ENCODE measurements at regions not wholly inside any gene's neighbourhood (a gene's known extent, or its start where the extent isn't known, plus 50 kb on each side); places are given as distances from the start of the nearest gene placed in this dataset.

DNA sequence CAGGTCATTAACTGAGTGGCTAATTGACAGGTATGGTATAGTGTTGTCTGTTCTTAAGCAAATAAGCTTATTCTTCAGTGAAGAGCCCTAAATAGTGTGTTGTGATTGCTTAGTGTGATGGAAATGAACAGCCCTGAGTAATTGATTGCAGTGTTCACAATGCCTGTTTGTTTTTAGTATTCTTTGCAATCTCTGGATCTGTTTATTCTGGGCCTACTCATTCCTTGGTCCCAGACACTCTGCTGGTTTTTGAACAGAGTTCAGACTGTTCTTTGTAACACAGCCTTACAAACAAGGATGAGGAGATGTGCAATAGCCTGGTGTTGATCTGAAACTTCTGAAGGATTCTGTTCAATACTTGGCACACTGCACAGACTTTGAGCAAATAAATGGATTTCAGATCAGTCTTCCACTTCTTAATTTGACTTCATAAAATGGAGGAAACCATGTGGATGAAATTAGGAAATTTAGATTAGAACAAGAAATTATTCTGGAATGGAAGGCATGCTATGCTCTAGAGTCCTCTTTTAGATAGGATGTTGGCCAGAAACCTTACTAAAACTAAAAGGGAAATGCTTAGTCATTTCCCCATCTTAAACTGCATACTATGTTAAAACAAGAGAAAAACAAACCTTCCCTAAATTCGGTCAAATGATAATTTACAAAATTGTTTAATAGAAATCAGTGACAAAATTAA is 444.2 kb upstream of the SEMA3D start:
- FAIRE-seq, result no peak

GRCh38 chr7:85627791-85628586 is 441.1 kb upstream of the SEMA3D start:
- no peak for FAIRE-seq

GRCh38 chr7:85622059-85622458 is 435.2 kb upstream of the SEMA3D start:
- no peak for FAIRE-seq

DNA sequence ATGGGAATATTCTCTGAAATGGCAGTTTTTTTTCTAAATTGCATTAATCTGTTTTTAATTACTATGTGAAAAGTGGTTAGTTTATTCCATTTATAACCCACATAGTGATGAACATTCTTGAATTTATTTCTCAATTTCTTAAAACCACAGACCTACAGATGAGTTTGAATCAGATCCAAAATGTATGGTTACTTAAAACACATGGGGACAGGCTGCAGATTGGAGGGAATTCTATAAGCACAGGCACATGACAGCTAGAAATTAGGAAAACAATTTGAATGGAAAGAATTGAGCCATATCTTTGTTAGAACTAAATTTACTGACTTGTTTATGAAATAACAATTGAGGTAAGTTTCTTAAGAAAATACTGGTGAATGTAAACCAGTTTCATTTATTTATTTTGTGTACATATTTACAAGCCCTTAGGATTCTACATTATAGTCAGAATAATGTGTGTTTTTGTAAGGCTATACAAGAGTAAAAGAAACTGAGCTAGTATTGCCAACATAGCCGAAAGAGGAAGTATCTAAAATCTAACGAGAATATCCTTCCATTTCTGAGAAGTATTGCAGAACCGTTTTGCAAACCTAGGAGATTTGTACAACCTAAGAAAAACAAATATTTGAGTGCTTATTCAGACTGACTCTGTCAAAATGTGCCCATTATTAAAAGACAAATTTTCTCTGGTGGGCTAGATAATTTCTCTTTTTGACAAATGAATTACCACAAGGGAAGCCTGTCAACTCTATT is 434.3 kb upstream of the SEMA3D start:
- no peak for FAIRE-seq

DNA sequence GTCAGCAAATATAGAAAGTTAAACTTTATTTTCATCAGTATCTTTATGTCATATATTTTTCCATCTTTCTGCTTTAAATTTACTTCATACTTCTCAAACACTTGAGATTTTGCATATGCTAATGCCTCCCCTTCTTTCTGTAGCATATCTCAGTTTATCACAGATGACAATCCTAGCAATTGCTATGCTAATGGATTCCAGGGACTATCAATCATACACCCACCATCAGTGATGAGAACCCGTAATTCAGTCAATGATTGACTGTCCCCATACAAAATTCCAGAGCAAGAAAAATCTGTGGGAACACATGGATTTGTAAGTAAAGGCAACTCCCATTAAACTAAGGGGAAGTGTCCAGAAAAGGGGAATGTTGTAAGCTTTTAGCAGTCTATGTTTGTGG is 432.4 kb upstream of the SEMA3D start:
- FAIRE-seq, result no peak

DNA sequence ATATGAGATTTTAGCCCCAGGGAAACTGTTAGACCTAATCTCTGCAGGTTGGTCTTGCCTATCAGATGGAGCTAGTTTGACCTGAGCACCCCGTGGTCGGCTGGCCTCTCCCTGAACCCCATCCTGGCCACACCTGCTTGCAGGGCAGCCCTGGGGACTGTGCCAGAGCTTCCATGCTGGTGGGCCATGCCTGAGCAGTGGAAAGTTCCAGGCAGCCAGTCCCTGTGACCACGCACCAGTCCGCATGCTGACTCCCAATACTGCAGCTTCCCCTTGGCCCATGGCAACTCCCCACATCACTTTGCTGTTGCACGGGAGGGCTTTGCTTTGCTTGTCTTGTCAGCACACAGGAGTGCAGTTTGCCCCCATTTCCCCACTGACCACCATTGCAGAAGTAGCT is 427.8 kb upstream of the SEMA3D start:
- no peak for FAIRE-seq

DNA sequence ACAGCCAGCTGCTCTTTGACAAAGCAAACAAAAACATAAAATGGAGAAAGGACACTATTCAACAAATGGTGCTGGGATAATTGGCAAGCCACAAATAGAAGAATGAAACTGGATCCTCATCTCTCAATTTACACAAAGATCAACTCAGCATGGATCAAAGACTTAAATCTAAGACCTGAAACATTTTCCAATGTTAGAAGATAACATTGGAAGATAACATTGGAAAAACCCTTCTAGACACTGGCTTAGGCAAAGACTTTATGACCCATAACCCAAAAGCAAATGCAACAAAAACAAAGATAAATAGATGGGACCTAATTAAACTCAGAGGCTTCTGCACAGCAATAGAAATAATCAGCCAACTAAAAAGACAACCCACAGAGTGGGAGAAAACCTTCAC is 425.7 kb upstream of the SEMA3D start:
- FAIRE-seq, result no peak

- peak; percentile 18 for FAIRE-seq
Measured at GRCh38 chr7:85608804-85609203, 421.9 kb upstream of the SEMA3D start.

DNA sequence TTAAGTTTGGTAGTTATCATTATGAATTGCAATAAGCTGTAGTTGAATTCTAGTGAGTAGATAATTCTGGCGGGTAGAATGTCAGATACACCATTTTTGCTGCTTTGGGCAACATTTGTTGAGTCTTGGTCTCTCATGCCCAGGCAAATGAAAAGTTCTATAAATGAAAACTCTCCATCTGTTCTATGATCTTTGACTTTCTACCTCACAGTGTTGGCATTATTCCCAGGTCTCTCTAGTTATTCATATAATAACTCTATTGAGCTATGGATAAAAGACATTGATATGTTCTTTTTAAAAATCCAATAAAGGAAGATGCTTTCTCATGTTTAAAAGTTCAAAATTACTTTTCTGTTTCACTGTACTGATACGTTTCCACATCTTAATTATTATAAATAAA is 415.3 kb upstream of the SEMA3D start:
- FAIRE-seq, result no peak

GRCh38 chr7:85600395-85600794 is 413.5 kb upstream of the SEMA3D start:
- FAIRE-seq, result no peak

DNA sequence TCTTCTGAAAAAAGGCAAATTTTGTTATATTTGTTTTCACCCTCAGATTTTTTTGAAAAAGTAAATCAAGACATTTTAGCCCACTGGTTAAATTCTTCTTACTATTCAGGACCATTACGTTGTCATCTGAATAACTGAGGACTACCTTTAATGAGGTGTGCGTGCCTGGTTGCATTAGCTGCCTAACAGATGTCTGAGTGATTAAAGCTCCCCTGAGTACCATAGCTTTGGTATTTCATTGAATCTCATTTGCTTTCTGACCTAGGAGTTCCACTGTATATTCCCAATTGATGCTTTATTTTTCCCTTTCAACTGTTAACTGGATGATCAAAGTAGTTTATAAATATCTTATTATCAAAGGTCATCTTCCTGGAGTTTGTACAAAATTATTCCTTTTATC is 410.0 kb upstream of the SEMA3D start:
- FAIRE-seq, result no peak

- FAIRE-seq, result no peak
Measured at GRCh38 chr7:85595750-85596178, 408.9 kb upstream of the SEMA3D start.

DNA sequence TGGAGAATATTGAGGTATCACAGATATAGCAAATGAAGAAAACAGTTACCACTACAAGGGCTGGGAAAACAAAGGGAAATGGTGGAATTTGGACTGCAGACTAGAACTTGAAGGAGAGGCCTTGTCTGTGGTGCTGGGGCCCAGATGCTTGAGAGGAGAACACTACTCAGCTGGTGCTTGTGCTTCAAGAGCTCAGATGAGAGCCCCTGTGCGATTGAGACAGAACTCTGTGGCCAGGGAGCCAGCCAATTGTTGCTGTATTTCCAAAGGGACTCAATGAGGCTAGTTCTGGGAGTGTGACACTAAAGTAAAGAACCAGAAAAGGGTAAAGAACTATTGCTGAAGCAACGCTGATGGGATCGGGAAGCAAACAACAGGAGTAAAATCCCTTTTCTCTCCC is 406.5 kb upstream of the SEMA3D start:
- FAIRE-seq, result no peak

- no peak for FAIRE-seq
Measured at GRCh38 chr7:85587785-85588184, 400.9 kb upstream of the SEMA3D start.

- FAIRE-seq, result no peak
Measured at GRCh38 chr7:85586091-85586490, 399.2 kb upstream of the SEMA3D start.

GRCh38 chr7:85583131-85583953 is 396.5 kb upstream of the SEMA3D start:
- FAIRE-seq, result no peak

DNA sequence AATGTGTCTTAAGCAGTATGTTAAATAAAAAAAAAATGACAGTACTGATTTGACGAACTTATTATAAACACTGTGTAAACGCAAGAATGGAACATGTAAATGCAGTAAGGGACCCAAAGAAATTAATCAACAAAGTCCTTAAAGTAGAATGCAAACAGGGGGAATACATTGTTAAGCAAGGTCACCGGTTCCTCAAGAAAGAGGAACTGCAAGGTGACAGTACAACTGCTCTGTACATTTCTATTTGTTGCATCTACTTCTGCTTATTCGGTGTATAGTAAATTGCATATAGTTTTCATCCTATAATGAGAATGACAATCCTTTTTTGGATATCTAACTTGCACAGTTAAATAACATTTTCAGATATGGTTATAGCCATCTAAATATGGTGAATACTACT is 387.0 kb upstream of the SEMA3D start:
- no peak for FAIRE-seq

GRCh38 chr7:85573346-85573745 is 386.5 kb upstream of the SEMA3D start:
- no peak for FAIRE-seq

GRCh38 chr7:85570898-85571297 is 384.0 kb upstream of the SEMA3D start:
- FAIRE-seq, result no peak

DNA sequence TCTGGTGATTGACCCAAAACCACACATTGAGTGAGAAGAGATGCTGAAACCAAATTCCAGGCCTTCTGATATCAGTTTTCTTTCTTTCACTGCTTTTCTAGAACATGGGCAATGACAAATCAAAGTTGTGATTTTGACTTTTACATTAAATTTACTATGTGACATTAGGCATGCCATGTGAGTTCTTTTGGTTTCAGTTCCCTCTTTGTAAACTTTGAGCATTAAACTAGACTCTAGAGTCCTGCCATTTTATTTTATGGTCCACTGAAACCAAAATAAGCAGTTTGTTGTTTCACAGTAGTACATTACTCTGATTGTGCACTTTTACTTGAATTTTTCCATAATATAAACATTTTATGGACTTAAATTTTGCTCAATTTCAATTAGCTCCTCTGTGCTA is 381.1 kb upstream of the SEMA3D start:
- FAIRE-seq, result no peak

DNA sequence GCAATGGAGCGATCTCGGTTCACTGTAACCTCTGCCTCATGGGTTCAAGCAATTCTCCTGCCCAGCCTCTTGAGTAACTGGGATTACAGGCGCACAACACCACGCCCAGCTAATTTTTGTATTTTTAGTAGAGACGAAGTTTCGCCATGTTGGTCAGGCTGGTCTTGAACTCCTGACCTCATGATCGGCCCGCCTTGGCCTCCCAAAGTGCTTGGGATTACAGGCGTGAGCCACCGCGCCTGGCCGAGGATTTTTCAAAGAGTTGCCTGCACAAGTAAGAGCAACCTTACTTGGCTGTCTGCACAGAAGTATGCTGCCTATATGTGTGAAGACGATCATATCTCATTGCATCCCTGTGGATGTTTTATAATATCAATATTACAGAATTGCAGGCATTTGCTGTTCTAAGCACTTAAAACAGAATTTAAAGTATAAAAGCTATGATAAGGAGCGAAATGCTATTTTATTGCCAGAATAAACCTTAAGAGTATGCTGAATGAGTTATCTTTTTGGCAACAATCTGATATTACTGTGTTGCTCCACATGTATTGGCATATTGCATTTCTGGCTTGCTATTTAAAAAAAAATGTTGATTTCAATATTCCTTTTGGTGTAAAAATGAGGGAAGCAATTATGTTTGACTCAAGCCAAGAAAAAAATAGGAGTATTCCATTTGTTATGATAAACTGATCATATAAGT is 379.4 kb upstream of the SEMA3D start:
- no peak for FAIRE-seq

DNA sequence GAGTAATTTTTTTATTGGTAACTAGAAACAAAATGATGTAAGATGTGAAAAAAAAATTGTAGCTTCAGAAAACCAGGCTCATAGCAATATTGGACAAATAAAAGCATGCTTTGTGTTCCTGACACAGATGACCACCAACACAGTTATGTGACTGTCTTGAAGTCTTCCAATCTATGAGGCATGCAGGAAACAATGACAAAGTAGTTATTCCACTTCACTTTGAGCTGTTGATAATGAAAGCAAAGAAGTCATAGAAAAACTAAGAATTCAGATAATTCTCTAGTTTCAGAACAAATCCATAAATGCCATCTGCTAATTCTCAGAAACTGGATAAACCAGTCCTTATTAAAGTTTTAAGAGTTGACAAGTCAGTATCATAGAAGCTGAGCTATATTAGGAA is 378.4 kb upstream of the SEMA3D start:
- no peak for FAIRE-seq

All from colon (tissue), 2 donors.